Activated CD4-positive, CD25-positive, alpha-beta regulatory T cell treated with anti-CD3 and anti-CD28 coated beads, Interleukin-2, amount 50 U/mL, for 24 hours (primary cell): ENCODE measurements at regions not wholly inside any gene's neighbourhood (a gene's known extent, or its start where the extent isn't known, plus 50 kb on each side); places are given as distances from the start of the nearest gene placed in this dataset.
"Not testable (repeated sequence)": the region's sequence is repeated elsewhere in the genome, so short reads cannot be mapped to it uniquely, and the experiment has no call there.

ENCODE experiments used
- ATAC-seq, 2 donors: fragments of 150-1000 bp; cut with Tn5 transposase; one replicate each; pipeline ENCODE4 v1.10.0; 2021; ENCODE audit warnings: mild to moderate bottlenecking in 1 of 2, moderate library complexity in 1 of 2

- no peak for ATAC-seq
Observed at GRCh38 chr13:64256751-64257150, 2841.1 kb upstream of the PCDH20 start.

- ATAC-seq, result no peak
Observed at GRCh38 chr13:64255988-64256387, 2840.3 kb upstream of the PCDH20 start.

GRCh38 chr13:64248371-64249065 lies 2832.9 kb upstream of the PCDH20 start:
- no peak for ATAC-seq

GRCh38 chr13:64239372-64239771 lies 2823.7 kb upstream of the PCDH20 start:
- no peak for ATAC-seq

- ATAC-seq, result no peak
Observed at GRCh38 chr13:64234255-64234654, 2818.6 kb upstream of the PCDH20 start.

- ATAC-seq, result no peak
Observed at GRCh38 chr13:64223016-64223415, 2807.4 kb upstream of the PCDH20 start.

- ATAC-seq, result no peak
Observed at GRCh38 chr13:64206430-64207225, 2791.0 kb upstream of the PCDH20 start.

GRCh38 chr13:64202517-64202916 lies 2786.9 kb upstream of the PCDH20 start:
- ATAC-seq, result no peak

GRCh38 chr13:64197232-64197631 lies 2781.6 kb upstream of the PCDH20 start:
- ATAC-seq, result no peak

GRCh38 chr13:64186503-64187250 lies 2771.0 kb upstream of the PCDH20 start:
- ATAC-seq, result no peak

- no peak for ATAC-seq
Observed at GRCh38 chr13:64186071-64186470, 2770.4 kb upstream of the PCDH20 start.

- no peak for ATAC-seq
Observed at GRCh38 chr13:64180756-64181155, 2765.1 kb upstream of the PCDH20 start.

- no peak for ATAC-seq
Observed at GRCh38 chr13:64165826-64166225, 2750.2 kb upstream of the PCDH20 start.

- no peak for ATAC-seq
Observed at GRCh38 chr13:64164435-64164834, 2748.8 kb upstream of the PCDH20 start.

- ATAC-seq, result no peak
Observed at GRCh38 chr13:64160479-64160878, 2744.8 kb upstream of the PCDH20 start.

- no peak for ATAC-seq
Observed at GRCh38 chr13:64158908-64159307, 2743.3 kb upstream of the PCDH20 start.

GRCh38 chr13:64154514-64154913 lies 2738.9 kb upstream of the PCDH20 start:
- no peak for ATAC-seq

- no peak for ATAC-seq
Observed at GRCh38 chr13:64130600-64130999, 2715.0 kb upstream of the PCDH20 start.

- ATAC-seq, result no peak
Observed at GRCh38 chr13:64130171-64130570, 2714.5 kb upstream of the PCDH20 start.

- ATAC-seq, result no peak
Observed at GRCh38 chr13:64127856-64128255, 2712.2 kb upstream of the PCDH20 start.

- no peak for ATAC-seq
Observed at GRCh38 chr13:64127192-64127591, 2711.5 kb upstream of the PCDH20 start.

- not testable (repeated sequence) for ATAC-seq
Observed at GRCh38 chr13:64121023-64121709, 2705.5 kb upstream of the PCDH20 start.

GRCh38 chr13:64099994-64100393 lies 2684.3 kb upstream of the PCDH20 start:
- ATAC-seq, result no peak
